Type B pancreatic cell (in vitro differentiated cells): ENCODE measurements at regions not wholly inside any gene's neighbourhood (a gene's known extent, or its start where the extent isn't known, plus 50 kb on each side); places are given as distances from the start of the nearest gene placed in this dataset.

ENCODE experiments used
- DNase-seq: peaks from one replicate; pipeline ENCODE4 v3.0.0; 2021; ENCODE audit warnings: mixed read lengths; ENCODE audit not compliant: unreplicated experiment; ENCODE audit errors: extremely low spot score
- H3K27ac Mint-ChIP-seq: 2 replicates; pipeline ENCODE4 v1.8.0; 2021; ENCODE audit warnings: mild to moderate bottlenecking, mixed read lengths
- H3K27me3 Mint-ChIP-seq: 2 replicates; pipeline ENCODE4 v1.8.0; 2021; ENCODE audit warnings: mixed read lengths
- H3K36me3 Mint-ChIP-seq: 2 replicates; pipeline ENCODE4 v1.8.0; 2021; ENCODE audit warnings: mixed read lengths
- H3K4me1 Mint-ChIP-seq: one replicate; pipeline ENCODE4 v1.8.0; 2021; ENCODE audit warnings: mixed read lengths; ENCODE audit not compliant: unreplicated experiment
- H3K4me3 Mint-ChIP-seq: 2 replicates; pipeline ENCODE4 v1.8.0; 2021; ENCODE audit warnings: mild to moderate bottlenecking, mixed read lengths
- H3K9me3 Mint-ChIP-seq: 2 replicates; pipeline ENCODE4 v1.8.0; 2021; ENCODE audit warnings: mixed read lengths
- TF ChIP-seq, protein P1 (sequence below): fragments of 200-600 bp; sonication (generic); conservative IDR thresholded peaks from 2 replicates; pipeline ENCODE4 v1.5.0; 2021; ENCODE audit warnings: antibody characterized with exemption, mild to moderate bottlenecking

DNA sequence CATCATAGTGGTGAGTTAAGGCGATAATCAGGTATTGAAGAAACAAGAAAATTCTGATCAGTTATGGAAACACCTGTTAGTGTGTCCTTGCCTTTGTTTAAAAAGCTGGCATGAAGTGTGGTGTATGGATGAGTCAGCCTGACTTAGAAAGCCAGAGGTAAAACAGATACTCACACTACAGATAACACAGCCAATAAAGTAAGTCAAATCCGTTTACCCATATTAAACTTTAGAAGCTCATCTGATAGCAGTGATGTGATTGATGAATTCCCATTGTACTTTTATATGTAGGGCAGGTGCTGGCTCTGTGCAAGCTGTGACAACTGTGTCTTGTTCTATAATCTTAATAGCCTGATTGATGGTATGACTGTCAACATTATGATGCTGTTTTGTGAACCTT lies 1392.7 kb upstream of the IGFBP7 start:
- TF ChIP-seq, protein P1, sequence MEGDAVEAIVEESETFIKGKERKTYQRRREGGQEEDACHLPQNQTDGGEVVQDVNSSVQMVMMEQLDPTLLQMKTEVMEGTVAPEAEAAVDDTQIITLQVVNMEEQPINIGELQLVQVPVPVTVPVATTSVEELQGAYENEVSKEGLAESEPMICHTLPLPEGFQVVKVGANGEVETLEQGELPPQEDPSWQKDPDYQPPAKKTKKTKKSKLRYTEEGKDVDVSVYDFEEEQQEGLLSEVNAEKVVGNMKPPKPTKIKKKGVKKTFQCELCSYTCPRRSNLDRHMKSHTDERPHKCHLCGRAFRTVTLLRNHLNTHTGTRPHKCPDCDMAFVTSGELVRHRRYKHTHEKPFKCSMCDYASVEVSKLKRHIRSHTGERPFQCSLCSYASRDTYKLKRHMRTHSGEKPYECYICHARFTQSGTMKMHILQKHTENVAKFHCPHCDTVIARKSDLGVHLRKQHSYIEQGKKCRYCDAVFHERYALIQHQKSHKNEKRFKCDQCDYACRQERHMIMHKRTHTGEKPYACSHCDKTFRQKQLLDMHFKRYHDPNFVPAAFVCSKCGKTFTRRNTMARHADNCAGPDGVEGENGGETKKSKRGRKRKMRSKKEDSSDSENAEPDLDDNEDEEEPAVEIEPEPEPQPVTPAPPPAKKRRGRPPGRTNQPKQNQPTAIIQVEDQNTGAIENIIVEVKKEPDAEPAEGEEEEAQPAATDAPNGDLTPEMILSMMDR: no peak
- no peaks in the 10 kb centered on the region for H3K9me3 Mint-ChIP-seq
- H3K36me3 Mint-ChIP-seq: no peaks in the 10 kb centered on the region
- DNase-seq: no peak
- H3K27ac Mint-ChIP-seq: no peak overlapping the region
- no peak overlapping the region for H3K4me3 Mint-ChIP-seq
- no peaks in the 10 kb centered on the region for H3K4me1 Mint-ChIP-seq
- H3K27me3 Mint-ChIP-seq: no peaks in the 10 kb centered on the region

DNA sequence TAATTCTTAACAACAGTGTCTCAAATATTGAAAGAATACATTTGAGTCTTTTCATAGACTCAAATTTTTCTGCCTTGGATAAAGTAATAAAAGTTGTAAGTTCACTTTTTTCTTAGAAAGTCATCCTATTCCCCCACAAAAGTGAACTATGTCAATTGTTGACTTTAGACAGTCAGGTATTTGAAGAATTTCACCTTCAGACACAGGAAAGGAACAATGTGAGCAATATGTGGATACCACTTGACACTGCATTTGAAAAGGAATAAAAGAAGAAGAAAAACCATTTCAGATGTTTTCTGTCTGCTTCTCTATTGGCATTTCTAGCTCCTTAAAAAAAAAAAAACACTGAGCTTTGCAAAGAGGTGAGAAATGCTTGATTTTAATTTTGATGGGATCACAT lies 1389.0 kb upstream of the IGFBP7 start:
- Mint-ChIP-seq H3K36me3 (no peaks in the 10 kb centered on the region), H3K27ac (no peak overlapping the region)

DNA sequence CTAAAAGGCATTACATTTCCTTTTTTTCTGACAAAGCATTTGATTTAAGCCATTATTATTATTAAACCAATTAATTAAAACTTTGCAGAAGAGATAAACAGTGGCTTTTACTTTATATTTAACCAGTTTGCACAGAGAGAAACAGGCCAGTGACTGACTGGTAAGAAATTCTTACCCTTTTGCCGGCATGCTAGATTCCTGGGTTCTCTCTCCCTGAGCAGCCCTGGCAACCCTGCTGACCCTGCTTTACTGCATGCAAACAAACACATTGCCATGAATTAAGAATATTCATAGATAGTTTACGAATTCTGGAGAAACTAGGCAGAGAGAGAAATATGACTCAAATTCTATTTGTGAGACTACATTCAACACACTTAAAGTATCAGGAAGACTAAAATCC lies 1381.4 kb upstream of the IGFBP7 start:
- no peaks in the 10 kb centered on the region for H3K36me3 Mint-ChIP-seq
- H3K4me1 Mint-ChIP-seq: no peaks in the 10 kb centered on the region
- no peak overlapping the region for H3K4me3 Mint-ChIP-seq
- TF ChIP-seq, protein P1: no peak
- no peaks in the 10 kb centered on the region for H3K9me3 Mint-ChIP-seq
- H3K27ac Mint-ChIP-seq: no peak overlapping the region
- H3K27me3 Mint-ChIP-seq: no peaks in the 10 kb centered on the region
- no peak for DNase-seq

More for the DNA sequence above, 1389.0 kb upstream of the IGFBP7 start:
- no peak for DNase-seq
- Mint-ChIP-seq H3K4me1 (no peaks in the 10 kb centered on the region), H3K4me3 (no peak overlapping the region), H3K27me3 (no peaks in the 10 kb centered on the region), H3K9me3 (no peaks in the 10 kb centered on the region)
- TF ChIP-seq, protein P1: no peak

DNA sequence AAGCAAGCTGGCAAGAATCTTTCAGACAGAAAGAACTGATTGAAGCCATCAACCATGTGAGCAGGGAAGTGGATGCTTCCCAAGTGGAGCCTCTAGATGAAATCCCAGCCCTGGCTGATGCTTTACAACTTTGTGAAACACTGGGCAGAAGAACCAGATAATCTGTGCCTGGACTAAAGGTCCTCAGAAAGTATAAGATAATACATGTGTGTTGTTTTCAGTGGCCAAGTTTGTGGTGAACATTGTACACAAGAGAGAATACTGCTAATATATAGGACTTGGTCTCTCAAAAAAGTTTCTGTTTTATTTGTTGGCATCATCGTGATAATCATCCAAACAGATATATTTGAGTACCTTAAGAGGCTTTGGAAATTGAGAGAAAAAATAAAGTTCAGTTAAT lies 1367.8 kb upstream of the IGFBP7 start:
- no peak for DNase-seq
- Mint-ChIP-seq H3K9me3 (peaks cover 5% of the 10 kb centered on the region), H3K36me3 (no peaks in the 10 kb centered on the region), H3K27ac (no peak overlapping the region), H3K27me3 (no peaks in the 10 kb centered on the region), H3K4me1 (no peaks in the 10 kb centered on the region), H3K4me3 (no peak overlapping the region)
- TF ChIP-seq, protein P1: no peak

- TF ChIP-seq, protein P1: no peak
- Mint-ChIP-seq H3K27me3 (no peaks in the 10 kb centered on the region), H3K9me3 (peaks cover 5% of the 10 kb centered on the region), H3K4me3 (no peak overlapping the region), H3K4me1 (no peaks in the 10 kb centered on the region), H3K36me3 (no peaks in the 10 kb centered on the region), H3K27ac (no peak overlapping the region)
- DNase-seq: no peak
These were observed 1367.3 kb upstream of the IGFBP7 start for GRCh38 chr4:58477513-58477912.

DNA sequence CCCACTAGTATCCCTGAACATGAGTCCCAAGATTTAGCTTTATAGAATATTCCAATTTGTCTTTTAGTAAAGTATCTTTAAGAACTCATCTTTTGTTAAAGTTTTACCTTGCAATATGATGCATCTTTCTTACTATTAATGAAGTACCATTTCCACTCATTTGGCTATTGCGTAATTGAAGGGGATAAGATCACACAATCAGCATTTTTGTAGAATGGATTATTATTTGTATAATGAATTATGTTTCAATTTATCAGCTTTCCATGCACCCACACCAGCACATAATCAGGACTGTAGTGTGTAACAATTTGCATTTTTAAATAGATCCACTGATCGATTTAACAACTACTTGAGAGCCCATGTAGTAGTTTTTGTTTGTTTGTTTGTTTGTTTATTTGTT lies 1364.9 kb upstream of the IGFBP7 start:
- Mint-ChIP-seq H3K4me1 (no peaks in the 10 kb centered on the region), H3K9me3 (peaks cover 5% of the 10 kb centered on the region), H3K27me3 (no peaks in the 10 kb centered on the region), H3K4me3 (no peak overlapping the region), H3K27ac (no peak overlapping the region), H3K36me3 (no peaks in the 10 kb centered on the region)
- DNase-seq: no peak
- TF ChIP-seq, protein P1: no peak
